Kidney glomerular epithelial cell (primary cell): ENCODE measurements at regions not wholly inside any gene's neighbourhood (a gene's known extent, or its start where the extent isn't known, plus 50 kb on each side); places are given as distances from the start of the nearest gene placed in this dataset.
"Not testable (repeated sequence)": the region's sequence is repeated elsewhere in the genome, so short reads cannot be mapped to it uniquely, and the experiment has no call there.

Experiments
- DNase-seq: peaks from one replicate; lab custom pipeline; 2025; lab: John Stamatoyannopoulos, UW

DNA sequence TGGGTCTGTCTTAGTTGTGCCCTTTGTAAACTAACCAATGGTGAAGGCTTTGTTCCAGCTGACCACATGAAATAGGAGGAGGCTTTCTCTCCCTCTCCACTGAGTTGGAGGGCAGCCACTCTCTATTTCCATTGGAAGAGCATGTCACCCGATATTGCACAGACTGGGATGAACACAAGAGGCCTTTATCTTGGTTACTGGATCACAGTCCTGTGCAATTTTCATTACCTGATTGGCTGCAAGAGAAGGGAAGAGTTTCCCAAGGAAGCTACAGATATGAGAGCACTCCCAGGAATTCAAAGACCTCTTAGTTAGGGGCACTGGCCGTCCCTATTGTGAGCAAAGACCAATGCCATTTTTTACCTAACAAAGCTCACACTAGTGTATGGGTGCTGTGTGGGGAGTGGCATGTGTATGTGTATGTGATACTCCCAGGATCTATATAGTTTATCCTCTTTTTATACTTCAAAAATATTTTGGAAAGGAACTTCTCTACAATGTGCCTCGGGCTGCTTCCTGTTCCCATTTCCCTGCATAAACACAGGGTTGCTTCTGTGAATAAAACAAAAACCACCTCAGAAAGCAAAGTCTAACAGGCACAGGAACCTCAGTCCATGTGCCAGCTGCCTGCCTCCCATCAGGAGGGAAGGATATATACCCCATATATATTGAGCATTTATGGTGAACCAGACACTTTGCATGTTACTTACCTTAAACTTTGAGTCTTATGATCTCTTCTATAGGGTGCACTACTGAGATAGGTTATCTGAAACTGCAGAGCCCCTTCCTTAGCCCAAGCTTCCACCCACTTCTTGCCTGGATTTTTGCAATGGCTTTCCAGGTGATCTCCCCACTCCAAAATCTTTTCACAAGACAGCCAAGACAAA lies 126.5 kb downstream of the RASSF10 start:
- DNase-seq, result peak; percentile 86

DNA sequence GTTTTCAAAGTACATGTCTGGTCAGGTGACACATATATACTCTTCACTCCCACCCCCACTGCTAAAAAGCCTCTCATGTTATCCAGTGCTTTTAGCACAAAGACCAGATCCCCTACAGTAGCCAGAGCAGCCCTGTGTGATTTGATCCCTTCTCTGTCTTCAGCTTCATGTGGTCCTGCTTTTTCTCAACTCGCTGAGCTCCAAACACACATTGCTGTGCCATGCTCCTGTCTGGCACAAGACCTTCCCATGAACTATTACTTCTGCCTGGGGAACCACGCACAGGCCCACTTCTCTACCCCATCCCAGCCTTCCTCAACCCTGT lies 127.1 kb downstream of the RASSF10 start:
- no peak for DNase-seq

DNA sequence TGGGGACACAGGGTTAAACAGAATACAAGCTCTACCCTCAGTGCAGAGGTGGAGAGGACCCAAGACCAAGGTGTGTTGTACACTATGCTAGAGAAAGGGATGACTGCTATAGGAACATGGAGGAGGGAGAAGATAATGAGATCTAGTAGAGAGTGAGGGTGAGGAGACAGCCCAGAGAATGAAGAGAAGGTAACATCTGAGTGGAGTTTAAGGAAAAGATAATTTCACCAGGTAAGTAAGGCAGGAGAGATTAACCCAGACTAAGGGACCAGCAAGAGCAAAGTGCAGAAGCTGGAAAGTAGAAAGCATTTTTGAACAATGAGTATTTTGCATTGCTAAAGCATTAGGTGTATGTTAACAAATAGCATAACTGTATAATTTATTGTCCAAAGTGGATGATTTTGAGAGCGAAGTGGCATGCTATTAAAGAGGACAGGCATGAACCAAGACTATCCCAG lies 128.8 kb downstream of the RASSF10 start:
- DNase-seq, result no peak

DNA sequence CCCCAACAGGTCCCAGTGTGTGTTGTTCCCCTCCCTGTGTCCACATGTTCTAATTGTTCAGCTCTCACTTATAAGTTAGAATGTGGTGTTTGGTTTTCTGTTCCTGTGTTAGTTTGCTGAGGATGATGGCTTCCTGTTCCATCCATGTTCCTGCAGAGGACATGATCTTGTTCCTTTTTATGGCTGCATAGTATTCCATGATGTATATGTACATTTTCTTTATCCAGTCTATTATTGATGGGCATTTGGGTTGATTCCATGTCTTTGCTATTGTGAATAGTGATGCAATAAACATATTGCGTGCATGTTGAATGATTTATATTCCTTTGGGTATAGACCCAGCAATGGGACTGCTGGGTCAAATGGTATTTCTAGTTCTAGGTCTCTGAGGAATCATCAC lies 130.0 kb downstream of the RASSF10 start:
- DNase-seq, result not testable (repeated sequence)

DNA sequence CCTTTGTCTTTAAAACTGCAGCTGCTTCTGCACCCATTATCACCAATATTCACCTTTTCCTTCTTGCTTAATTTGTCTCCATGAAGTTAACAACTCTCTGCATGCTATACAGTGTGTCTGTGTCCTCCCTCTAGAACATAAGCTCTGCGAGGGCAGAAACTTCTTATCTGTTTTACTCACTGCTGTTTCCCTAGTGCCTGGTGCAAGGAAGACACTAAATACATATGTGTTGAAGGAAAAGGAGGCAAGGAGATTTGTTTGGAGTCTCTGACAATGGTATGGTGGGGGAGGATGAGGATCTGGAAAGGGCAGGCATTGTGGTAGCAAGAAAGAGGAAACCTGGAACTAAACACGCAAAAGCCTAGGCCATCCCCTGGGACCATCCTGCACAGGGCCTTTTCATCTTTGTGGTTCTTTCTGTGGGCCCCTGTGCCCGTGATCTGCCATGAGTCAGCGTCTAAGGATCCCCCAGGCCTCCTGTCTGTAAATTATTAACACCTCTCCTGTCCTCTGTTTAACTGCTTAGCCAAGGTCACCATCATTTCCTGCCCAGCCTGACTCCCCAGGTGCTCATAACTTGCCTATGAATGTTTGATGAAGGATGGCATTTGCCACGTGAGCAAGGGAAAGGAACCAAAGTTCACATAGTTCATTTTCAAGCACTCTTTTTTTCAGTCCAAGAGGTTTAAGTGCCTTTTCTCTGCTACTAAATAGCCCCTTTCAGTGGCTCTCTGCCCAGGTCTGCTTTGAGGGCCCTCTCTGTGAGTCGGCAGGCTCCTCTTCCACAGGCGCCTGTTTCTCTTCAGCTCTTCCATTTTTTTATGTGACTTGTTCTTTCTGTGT lies 131.1 kb downstream of the RASSF10 start:
- peak; percentile 97 for DNase-seq

DNA sequence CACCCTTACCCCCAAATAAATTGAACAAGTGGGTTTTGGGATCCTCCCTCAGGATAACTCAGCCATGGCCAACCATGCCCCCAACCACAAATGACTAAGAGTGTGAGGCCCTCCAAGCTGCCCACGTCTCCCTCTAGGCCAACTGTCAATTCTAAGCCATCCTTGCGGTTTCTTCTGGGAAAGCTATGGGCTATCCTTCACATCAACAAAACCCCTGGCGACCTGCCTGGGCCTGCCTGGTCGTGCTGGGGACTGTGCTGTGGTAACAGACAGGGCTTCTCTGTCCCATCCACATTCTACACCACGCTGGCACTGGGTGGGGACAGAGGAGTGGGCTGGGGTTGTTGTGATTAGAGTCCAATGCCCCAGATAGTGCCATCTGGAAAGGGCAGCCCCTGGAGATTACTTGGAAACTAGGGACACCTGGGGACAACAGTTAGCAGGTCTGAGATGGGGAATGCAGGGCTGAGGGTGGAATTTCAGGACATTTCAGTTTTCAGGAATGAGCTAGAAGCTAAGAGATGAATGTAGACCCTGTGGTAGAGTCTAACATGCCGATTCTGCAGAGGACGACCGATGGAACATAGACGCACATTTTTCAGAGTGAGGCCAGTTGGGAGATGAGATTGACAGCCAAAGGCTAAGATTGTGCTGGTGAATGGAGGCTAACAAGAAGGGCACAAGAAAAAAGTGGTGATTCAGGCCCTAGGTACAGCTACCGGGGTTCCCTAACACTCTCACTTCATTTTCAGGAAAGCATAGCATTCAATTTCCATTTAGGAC lies 131.9 kb downstream of the RASSF10 start:
- peak; percentile 79 for DNase-seq

DNA sequence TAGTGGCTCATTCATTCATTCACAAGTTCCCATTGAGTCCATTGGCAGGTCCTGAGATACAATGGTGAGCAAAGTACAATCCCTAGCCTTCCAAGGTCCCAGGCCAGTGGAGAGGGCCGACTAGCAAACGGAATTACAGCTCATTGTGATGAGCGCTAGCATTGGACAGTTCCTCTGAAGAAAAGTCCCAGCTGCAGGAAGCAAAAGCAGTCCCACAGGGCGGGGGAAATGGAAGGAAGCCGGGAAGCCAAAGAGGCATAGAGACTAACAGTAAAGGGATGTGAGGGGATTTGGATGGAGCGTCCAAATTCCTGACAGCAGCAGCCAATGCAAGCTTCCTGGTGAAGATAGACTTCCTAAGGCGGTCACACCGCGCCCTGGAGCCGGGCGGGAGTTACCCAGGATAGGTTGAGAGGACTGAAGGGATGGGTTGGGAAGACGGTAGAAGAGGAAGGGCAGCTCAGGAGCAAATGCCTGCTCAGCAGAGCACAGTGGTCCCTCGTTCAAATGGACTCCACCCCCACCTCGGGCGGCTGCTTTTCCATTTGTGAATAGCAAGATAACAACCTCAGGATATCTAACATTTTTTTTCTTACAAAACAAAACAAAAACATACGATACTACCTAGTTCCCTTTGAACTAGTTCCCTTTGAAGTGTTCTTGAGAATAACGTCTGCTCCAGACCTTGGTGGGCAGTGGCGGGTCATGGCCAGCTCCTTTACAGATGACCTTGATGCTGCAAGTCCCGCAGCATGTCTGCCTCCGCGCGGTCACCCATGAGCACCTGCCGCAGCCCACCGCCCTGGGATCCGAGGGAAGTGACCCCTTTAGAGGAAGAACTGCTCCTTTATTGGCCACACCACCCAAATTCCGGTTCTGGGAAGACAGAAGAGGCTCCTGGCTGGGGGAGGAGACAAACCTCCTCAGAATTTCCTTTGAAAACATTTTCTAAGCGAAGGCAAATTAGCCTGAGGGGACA lies 132.9 kb downstream of the RASSF10 start:
- no peak for DNase-seq

DNA sequence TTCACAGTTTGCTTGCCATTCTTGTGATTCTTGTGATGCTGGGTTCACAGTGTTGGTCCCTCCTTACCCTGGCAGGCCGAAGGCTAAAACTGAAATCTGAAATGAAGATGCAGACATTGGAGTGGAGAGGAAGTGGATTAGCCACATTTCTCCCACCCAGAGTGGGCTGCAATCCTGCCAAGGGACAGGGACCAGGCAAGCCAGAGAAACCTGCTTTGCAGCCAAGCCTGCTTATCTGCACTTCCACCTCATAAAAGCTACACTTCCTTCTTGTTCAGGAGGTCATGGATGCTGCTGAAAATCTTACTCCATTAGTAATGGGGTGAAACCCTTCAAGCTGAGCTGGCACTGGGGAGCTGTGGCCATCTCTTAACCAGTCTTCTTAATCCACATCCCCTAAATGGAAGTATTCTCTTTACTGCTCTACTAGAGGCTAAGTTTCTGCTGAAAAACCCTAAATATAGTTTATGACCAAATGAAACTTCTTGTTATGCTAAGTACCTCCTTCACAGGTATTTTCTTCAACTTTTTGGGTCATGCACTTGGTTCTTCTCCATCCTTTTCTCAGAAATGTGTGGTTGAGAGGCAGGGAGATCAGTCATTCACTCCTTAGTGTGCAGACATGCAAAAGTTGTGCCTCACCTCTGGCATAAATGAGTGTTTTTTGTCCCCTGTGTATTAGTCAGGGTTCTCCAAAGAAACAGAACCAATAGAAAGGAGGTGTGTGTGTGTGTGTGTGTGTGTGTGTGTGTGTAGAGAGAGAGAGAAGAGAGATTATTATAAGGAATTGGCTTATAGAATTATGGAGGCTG lies 133.9 kb upstream of the BMAL1 start:
- no peak for DNase-seq

DNA sequence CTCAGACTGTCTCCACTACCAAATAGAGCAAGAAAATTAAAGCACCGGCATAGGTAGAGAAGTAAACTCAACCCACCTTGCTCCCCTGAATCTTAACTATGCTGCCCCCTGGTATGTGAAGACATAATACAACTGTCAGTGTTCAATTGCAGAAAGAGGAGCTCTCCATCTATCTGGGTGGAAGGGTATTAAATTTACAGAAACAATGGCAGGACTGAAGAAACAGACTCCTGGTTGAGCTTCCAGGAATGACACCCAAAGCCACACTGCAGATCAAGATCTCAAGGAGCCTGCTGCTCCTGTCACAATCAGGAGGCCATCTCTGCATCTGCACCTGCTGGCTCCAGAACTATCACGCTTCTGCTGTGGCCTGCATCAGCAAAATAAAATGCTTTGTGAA lies 132.1 kb upstream of the BMAL1 start:
- DNase-seq, result no peak

DNA sequence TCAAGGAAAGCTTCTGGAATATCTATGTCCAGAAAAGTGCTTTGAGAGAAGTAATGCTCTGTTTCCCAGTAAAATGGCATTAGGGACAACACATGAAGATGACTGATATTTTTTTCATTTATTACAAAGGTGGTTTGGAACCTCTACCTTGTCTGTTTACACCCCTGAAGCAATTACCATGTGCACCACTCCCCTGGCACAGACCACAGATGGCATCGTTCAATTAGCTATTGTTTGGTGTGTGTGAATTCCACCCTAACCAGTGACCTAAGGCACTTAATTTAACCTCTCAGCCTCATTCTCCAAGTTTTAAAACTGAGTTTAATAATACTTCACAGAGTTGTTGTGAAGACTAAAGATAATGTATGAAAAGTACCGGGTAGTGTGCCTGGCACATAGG lies 127.6 kb upstream of the BMAL1 start:
- no peak for DNase-seq

DNA sequence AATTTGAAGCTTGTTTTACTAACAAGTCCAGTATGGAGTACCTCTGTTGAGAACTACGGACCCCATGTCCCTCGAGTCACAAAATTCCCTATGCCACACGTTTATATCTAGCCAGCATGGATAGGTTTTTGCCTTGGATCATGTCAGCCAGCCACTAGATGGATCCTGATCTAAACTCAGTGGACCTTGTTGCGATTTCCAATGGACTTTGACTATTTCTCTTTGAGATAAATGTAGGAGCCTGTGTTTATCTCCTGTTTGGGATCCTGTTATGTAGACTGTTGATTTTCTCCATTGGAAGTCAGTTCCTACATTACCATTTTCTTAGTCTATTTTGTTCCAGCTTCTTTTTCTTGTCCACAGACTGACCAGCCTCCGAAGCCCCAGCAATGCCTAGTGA lies 127.1 kb upstream of the BMAL1 start:
- DNase-seq, result no peak

DNA sequence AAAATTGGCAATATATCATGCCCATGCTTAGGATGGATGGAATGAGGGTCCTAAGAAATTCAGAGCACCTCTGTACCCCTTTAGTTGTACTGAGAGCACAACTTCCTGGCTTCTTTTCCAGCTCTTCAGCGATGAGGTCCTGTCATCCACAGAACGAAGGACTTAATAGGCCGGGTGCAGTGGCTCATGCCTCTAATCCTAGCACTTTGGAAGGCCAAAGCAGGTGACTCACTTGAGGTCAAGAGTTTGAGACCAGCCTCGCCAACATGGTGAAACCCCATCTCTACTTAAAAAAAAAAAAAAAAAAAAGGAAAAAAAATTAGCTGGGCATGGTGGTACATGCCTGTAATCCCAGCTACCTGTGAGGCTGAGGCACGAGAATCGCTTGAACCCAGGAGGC lies 125.3 kb upstream of the BMAL1 start:
- DNase-seq, result no peak

DNA sequence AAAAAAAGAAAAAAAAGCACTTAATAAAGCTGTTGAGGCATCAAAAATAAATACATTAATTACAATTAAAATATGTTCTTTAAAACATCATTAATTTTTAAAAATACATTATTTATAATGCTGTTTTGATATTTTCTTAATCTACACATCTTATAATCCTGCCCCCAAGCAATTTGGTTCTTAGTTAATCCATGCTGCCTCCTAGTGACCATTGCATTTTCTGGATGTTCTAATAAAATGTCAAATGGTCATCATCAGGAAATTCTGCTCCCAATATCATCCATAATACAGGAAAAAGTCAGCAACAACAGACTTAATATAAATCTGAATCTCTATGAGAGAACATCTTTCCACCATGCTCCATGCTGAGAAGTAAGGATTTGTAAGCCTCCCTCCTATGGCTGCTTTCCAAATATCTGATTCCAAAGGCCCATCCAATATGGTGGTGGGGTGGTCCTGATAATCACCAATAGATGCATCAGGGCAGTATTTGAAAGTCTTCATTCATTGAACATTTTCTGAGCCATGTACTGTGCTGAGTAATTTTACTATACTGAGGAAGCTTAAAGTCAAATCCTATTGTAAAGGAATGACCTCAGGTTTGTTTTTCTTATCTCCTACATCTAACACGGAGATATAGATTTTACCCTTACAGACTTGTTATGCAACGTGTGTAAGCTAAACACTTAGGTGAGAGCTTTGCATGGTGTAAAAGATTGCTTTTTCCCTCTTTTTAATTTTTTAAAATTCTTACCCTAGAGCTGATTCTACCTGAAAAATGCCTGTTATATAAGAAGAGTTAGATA lies 124.7 kb upstream of the BMAL1 start:
- DNase-seq, result no peak

DNA sequence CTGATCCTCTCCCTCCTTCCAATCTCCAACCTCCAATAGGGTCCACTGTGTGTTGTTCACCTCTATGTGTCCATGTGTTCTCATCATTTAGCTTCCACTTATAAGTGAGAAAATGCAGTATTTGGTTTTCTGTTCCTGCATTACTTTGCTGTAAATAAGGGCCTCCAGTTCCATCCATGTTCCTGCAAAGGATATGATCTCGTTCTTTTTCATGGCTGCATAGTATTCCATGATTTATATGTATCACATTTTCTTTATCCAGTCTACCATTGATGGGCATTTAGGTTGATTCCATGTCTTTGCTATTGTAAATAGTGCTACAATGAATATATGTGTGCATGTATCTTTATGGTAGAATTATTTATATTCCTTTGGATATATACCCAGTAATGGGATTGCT lies 123.2 kb upstream of the BMAL1 start:
- not testable (repeated sequence) for DNase-seq

DNA sequence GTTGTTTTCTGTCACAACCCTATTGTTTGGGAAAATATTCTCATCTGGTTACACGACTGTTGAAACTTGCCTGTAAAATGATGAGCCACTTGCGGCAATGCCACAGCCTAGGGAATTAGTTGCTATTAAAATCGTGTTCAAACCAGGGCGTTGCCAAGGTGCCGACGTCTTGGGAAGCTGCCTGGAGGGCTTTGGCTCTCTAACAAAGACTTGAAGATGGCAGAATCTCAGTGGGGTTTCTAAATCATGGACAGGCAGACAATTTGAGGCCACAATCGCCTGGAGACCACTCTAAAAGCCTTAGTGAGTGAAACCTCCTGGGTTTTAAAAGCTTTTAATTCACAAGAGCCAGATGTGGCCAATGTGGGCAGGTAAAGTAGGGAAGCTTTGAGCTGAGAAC lies 117.2 kb upstream of the BMAL1 start:
- no peak for DNase-seq

DNA sequence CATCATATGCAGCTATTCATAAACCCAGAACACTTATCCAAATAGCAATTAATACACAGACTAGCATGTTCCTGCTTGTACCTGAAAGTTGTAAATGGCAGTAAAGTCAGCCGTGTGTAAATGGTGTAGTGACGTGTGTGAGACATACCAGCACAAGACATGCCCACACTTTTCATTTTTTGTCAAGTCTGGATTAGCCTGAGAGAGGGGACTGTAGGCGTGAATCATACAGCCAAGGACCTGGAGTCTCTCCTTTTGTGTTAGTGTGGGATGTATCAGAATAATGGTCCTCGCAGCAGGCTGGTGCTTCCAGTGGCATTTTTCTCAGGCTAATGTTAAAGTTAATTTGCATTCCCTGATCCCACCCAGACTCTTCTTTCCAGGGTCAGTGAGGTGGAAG lies 116.8 kb upstream of the BMAL1 start:
- DNase-seq, result no peak

DNA sequence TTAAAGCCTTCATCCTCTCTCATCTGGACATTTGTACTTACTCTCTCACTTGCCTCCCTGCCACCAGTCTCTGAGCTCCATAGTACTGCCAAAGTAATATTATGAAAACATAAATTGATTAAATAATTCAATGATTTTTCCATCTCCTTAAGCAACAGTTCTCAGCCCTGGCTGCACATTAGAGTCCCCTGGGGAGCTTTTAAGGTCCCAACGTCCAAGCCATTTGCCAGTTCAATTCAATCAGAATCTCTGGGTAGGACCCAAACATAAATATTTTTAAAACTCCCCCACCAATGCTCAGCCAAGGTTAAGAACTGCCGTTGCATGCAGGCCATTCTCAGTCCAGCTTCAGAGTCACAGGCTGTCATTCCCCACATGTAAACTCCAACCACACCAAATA lies 114.4 kb upstream of the BMAL1 start:
- no peak for DNase-seq

DNA sequence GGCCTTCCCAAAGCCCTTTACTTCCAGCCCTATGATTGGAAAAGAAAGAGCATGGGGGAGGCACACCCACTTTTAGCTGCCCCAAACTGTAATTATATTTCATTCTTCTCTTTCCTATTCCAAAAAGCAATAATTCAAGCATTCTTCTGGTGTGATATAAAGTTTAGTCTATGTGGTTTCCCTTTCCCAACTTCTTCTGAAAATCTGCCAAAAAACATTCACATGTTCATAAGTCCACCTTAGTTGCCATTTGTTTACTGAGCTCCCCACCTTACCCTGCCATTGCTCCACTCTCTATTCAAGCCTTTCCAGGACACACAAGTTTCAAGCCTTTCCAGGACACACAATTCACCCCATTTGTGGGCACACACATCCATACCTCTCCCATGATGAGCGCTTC lies 111.6 kb upstream of the BMAL1 start:
- no peak for DNase-seq

DNA sequence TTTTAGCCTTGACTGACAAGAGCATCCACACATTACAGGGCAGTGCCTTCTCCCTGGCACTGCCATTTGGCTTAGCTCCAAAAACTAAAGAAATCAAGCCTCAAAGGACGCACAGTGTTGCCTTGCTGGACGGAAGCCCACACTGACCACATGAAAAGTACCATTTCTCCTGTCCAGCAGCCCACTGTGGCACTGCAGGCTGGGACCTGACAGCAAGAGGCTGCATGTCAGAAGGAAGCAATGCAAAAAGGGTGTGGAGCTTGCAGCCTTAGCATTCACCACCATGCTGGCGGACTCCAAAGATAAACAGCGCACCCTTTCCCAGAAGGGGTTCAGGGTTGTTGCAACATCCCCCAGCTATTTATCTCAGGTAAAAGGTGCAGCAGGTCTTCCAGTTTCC lies 109.3 kb upstream of the BMAL1 start:
- no peak for DNase-seq

DNA sequence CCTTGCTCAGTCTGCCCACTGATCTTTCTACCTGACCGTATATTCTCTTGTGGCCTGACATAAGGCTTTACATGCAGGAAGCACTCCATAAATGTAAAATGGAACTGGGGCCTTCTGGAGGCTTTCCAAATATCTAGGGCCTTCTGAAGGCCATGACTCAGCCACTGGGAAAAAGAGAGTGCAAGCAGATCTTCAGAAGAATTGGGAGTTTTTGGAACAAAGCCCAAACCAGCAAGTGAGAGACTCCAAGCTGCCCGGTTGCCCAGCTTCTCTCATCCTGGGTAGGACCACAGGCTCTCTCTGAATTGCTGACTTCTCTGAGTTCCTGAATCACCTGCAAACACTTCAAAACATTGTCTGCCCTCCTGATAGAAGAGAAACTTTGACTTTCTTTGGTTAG lies 107.9 kb upstream of the BMAL1 start:
- peak; percentile 38 for DNase-seq
